ENCODE measurements at regions not wholly inside any gene's neighbourhood (a gene's known extent, or its start where the extent isn't known, plus 50 kb on each side); places are given as distances from the start of the nearest gene placed in this dataset.

DNA sequence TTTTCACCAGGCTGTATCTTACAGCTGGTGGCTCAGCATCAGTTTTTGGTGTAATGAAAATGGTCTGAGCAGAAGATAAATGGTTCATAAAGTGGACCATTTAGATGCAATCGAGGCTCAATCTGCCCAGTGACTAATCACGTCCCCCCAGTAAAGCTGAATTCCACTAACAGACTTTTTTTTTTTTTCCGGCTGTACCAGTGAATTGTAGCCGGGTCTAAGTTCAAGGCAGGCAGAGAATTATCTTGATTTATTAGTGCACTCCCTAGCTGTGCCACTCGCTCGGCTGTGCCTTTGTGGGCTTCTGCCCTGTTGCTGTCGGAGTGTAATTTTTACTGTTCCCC is 215.1 kb upstream of the POU3F3 start:
- no peak for DNase-seq

DNA sequence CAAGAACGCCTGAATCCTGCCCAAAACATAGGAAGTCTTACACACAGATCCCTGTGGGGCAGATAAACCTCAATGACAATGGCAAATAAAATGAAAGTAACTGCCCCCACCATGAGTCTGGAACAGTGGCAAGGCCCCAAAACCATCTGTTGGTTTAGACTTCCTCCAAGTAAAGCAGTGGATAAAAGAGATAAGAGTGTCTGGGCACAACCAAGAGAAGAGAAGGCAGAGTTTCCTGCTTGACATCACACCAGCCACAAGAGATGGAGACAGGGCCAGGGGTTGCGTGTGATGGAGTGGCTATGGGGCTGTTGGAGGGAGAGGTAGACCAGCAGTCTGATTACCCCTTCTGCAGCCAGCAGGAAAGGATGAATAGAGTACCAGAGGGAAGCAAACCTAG is 212.1 kb upstream of the POU3F3 start:
- DNase-seq, result no peak

DNA sequence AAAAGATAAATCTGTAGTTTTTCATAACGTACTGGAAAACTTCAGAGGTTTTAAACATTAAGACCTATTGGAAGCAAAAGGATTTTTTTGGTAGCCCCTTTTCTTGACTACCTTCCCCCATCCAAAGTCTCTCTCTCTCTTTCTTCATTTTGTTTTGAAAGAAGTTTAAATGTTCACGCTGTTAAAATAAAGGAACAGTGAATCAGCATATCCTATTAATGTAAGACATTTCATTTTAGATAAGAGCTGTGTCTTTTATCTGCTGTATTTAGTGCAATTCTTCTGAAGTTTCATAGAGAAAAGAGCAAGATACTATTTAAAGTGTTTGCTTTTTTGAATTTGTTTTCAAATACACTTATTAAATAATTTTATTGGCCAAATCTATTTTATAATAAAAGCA is 205.5 kb upstream of the POU3F3 start:
- no peak for DNase-seq

DNA sequence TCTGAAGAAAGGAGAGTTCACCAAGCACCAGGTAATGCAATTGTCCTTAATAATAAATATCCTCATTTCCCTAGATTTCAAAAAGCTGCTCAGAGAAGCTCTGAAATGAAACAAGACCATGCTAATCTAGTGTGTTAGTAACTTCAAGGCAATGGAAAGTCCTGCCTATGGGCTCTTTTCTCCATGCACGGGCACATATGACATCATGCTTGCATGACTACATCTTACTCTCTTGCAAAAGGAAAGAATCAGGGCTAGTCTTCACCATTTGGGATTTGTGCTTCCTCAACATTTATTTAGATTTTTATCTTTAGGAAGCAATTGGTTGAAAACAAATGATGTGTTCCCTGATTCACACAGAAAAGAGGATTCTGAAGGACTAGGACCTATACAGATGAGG is 204.0 kb upstream of the POU3F3 start:
- peak; percentile 14 to 29 for DNase-seq

DNA sequence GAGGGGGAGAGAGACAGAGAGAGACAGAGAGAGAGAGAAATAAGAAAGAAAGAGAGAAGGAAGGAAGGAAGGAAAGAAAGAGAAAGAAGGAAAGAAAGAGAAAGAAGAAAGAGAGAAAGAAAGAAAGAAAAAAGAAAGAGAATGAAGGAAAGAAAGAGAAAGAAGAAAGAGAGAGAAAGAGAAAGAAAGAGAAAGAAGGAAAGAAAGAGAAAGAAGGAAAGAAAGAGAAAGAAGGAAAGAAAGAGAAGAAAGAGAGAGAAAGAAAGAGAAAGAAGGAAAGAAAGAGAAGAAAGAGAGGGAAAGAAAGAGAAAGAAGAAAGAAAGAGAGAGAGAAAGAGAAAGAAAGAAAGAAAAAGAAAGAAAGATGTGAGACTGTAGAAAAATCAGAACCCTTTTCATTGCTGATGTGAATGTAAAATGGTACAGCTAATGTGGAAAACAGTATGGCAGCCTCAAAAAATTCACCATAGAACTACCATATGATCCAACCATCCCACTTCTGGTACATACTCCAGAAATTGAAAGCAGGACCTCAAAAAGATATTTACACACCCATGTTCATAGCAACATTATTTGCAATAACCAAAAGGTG is 203.4 kb upstream of the POU3F3 start:
- no peak for DNase-seq

DNA sequence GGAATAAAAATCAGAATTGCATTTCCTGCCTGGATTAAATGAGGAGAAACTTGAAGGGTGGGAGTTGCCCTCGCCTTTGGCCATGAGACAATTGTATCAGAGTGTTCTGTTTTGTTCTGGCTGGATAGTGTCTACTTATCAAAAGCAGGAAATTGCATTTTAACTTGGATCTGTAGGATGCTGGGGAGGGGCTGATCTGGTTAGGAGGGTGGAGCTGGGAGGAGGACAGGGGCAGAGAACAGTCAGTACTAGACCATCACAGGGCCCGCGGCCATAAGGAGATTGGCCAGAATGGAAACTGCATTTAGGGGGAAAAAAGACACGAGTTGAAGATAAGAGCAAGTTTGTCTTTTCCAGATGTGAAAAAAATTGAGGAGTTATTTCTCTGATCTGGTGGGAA is 199.1 kb upstream of the POU3F3 start:
- no peak for DNase-seq

DNA sequence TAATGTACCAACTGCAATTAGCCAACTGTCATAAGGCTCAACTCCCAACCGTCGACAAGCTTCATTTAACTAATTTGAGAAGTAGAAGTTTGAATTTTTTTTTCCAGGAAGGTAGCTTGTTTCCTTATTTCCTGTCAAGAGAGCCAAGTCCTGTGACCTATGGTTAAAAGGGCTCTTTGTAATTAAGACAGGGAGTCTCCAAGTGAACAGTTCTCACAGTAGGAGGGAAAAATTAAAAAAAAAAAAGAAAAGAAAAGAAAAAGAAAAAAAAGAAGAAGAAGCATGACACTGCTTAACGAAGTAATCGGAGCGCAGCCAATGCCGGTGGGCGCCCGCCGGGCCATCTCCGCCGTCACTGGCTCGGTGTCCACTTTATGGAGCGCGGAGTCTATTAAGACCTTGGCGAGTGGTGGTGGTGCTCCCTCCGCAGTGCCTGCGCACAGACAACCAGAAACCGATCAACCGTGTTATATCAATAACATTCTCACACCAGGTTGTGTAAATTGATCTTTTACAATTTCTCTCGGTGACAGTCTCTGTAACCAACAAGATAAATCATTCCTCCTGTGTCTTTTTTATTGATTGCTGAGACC is 197.2 kb upstream of the POU3F3 start:
- DNase-seq, result peak; percentile 3 to 52

DNA sequence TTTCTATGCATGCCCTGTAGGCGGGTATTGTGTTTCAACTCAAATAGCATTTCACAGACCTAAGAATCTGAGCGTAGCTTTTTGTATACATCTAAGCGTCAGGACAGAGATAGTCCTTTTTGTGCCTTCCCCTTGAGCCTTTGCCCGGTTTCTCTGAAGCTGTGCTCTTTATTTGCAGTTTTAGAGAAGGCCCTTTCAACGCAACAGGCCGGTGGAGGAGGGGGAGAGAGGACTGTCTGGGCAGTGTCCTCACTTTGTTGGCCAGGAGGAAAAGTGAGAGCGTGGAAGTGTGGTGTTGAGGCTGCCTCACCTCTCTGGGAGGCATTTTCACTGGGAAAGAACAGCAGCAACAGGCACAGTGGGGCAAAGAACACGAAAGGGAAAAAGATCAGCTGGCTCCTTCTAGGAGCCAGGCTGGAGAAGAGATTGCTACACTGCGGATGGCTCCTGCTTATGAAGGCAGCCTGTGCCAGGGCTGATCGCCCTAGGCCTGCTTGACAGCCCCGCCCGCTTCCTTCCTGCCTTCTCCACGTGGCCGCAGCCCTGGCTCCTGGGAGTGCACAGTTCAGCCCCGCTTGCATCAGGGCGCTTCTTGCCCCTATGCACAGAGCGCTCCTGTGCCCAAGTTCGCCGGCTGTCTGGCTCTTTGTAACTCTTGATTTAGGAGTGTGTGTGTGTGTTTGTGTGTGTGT is 195.6 kb upstream of the POU3F3 start:
- DNase-seq, result peak; percentile 67 to 74

DNA sequence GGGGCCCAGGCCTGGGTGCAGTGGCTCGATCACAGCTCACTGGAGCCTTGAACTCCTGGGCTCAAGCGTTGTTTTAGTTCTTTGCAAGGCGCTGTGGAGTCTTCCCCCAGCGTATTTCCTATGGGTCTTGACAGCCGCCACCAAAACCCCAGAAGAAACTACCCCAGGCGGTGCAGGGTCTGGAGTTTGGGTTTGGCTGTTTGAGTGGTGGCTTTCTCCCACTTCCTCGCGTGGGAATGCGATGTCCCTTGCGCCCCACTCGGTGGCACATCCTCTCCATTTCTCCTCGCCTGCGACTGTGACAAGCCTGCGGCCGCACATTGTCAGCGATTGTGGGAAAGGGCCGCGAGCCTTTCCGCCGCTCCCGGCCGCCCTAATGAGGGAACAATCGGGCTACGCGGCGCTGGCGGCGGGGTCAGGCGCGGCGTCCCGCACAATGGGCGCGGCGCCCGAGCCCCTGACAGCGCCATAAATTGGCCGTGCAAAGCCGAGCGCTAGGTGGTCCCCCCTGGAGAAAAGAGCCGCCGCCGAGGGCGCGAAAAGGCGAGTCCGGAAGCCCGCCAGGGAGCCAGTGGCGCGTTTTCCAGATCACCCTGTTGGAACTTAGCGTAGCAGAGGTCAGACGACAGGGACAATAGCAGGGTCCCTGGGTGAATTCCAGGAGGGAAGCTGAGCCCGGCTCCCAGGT is 194.9 kb upstream of the POU3F3 start:
- DNase-seq, result peak in 1 of 2 donors; percentile 2

DNA sequence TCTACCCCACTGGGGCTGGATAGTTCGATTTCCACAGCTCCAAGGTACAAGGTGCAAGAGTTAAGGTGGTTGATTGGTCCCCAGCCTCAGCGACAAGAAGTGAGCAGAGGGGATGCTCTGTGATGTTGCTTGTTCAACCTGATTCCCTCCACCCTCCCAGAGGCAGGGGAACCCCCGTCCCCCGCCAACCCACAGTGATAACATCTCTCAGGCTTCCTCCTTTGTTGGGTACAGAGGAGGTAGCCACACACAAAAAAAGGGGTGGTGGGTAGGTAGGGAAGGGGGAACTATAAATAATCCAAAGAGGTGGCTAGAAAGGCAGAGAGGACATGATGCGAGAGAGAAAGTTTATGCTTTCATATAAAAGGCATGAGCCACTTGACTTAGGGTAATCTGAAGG is 192.9 kb upstream of the POU3F3 start:
- DNase-seq, result no peak

DNA sequence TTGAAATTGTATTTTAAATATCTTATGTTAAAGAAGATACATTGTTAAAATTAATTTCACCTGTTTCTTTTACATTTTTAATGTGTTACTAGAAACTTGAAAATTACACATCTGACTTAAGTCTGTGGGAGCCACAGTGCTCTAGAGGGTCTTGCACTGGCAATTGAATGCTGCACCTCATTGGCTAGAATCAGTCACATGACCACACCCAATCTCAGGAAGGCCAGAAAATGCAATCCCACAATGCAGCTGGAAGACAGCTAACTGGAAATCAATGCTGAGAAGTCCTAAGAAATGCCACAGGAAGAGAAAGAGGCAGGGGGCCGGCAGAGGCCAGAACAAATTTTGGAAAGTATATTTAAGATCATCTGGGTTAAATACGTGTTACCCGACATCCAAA is 189.2 kb upstream of the POU3F3 start:
- DNase-seq, result no peak

DNA sequence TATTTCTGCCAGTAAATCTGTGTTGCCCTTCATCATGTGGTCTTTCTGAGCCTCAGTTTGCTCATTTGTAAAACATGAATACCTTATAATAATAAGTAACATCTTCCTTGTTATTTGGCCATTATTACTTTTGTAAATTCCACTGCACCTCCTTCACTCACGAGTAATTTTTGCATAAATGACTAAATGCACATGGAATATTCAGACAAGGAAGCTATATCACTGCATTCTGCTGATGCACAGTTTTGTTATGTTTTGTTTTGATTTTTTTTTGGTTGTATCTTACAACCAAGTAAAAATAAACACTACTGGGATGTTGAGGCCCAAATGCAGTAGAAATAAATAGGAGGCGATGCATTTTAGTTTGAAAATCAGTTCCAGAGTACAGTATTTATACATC is 185.3 kb upstream of the POU3F3 start:
- DNase-seq, result no peak

DNA sequence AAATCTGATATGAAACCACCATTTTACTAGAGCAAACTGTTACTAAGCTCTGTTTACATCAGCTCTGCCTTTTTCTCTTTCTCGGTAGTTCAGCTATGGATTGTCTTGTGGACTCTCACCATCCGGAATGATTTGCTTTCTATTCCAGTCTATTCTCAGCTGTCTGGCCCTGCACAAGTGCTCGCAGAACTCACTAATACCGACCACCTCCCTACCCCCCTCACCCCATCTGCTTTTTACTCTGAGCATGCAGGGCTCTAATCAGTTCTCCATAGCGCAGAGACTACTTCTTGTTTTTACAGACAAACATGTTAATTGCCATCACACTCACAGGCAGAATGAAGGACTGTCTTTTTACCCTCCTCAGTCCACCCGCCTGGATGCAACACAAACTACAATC is 180.7 kb upstream of the POU3F3 start:
- no peak for DNase-seq

DNA sequence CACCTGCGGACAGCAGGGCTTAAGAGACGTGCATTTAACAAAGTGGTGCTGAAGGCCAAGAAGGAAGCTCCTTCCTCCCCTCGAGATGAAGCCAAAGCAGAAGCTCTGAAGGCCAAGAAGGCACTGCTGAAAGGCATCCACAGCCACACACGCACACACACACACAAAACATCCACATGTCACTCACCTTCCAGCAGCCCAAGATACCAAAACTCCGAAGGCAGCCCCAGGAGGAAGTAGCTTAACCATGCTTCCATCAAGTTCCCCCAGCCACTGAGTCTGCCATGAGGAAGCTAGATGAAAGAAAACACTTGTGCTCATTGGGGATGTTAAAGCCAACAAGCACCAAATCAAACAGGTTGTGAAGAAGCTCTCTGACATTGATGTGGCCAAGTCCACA is 175.7 kb upstream of the POU3F3 start:
- DNase-seq, result peak; percentile 4 to 27

DNA sequence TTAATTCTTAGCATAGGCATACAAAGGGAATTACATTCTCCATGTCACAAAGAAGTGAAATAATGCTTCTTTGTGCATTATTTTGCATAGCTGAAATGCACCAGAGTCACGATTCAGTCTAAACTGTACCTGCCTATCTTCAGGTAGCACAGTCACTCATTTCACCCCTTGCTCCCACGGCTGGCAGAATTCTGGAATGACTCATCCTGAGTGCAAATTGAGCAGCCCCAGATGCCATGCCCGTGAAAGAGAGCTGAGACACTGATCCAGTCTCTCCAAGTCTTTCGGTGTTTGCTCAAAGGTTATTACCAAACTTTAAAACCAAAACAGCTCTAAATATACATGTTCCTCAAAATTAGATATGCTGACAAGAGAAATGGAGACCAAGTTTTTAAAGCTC is 168.3 kb upstream of the POU3F3 start:
- DNase-seq, result no peak

DNA sequence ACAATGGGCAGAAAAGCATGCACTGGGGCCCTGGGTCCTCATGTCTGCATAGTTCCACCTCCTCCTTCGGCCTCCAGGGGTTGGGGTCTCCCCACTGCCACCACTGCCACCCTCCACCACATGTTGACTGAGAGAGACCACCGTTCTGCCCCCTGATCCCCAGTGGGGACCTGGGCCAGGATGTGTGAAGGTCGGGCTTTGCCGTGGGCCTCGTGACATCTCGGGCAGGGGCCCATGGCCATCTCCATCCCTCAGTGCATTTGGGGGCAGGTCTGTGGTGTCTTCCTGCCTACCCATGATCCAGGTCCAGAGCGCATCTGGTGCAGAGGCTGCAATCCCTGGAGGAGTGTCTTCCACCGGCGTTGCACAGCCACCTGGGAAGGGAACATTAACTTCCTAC is 166.8 kb upstream of the POU3F3 start:
- DNase-seq, result no peak

DNA sequence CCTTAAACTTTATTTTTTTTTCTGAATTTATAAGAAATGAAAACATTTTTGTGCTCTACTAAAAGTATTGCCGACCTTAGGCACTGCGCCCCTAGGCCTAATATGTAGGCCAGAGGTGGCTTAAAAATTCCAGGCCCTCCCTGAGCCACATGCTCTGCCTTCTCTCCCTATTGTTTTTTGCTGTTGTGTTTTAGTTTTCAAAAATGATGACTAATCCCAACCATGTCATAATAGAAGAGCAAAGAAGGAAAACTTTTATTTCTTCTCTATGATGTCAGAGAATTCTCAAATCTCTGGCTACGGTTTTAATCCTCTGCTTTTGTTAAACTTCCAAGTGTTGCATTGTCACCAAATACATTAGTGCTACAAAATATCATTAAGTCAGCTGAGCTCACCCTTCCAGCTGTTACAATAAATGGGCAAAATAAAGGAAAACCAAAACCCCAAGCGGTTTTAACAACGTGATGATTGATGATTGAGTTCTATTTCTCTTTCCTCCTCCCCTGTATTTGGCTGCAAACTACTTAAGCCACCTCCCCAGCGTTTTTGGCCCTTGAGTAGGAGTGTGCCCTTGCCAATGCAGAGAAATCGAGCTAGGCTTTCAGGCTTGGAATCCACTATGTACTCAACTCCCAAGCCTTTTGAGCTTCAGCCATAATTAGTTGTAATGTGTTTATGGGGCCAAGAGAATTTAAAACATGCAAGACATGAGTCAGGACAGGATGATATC is 163.5 kb upstream of the POU3F3 start:
- no peak for DNase-seq

DNA sequence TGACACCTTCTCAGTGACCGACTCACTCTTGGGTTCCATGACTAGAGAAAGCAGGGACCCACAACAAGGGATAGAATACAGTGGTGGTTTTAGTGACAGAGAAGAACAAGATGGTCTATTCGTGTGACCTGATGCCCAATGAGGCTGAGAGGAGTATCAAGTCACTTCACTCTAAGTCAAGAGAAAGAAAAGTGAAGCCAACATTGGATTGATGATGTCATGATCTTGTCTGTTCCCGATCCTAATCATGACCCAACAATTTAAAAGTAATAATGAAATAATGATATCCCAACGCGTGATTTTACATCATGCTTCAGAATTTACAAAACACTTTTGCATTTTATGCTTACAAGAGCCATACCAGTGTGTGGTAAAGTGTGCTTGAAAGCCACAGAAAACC is 155.6 kb upstream of the POU3F3 start:
- DNase-seq, result no peak

DNA sequence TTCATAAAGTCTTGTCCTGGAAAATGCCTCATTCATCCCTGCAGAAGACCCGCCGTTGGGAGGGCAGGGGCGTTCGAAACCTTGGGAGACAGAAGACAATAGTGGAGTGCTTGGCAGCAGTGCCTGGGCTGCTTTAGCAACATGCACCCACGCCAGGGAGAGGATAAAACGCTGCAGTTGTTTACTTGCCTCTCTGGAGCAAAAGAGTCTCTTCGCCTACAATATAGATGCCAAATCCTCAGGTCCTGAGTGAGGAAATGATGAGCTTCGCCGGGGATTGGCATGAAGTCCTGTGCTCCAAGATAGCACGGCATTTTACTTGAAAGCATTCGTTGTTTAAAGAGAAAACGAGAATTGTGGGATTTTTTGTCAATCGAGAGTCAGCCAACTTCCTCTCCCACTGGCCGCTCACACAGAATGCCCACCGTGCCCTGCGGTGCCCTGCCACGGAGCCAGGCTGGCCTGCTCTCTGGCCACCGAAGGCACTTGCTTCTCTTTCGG is 152.5 kb upstream of the POU3F3 start:
- no peak for DNase-seq

DNA sequence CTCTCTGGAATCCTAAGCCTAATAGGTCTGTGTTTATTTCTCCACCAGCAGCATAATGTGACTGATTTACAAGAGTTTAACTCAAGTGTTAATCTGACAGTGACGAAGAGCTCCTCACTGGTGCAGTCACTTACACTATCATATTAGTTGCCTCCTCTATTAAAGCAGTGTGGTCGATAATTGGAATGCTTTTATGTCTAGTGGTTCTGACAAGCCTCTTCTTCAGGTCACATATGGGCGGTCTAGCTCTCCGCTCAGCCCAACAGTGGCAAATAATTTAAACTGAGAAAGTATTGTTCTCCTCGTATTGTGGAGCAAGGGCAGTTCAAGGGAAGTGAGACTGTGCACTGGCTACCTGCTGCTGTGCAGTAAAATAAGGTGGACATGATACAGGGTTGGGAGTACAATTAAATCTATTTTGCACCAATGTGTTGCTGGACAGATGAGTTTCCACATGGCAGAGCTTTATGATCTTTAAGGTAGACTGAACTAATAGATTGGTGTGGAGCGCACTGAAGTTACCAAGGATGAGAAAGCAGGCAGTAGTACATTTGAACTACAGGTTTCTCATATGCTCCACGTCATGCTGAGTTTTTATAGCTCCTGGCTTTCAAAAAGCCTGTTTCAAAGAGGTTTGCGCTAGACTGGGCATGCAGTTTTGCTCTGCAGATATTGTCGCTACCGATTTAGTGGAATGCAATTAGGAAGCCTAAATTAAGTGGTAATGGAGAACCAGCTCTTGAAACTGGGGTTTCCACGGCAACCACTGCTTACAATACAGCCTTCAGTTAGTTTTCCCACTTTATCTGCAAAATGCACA is 151.7 kb upstream of the POU3F3 start:
- DNase-seq, result no peak

DNA sequence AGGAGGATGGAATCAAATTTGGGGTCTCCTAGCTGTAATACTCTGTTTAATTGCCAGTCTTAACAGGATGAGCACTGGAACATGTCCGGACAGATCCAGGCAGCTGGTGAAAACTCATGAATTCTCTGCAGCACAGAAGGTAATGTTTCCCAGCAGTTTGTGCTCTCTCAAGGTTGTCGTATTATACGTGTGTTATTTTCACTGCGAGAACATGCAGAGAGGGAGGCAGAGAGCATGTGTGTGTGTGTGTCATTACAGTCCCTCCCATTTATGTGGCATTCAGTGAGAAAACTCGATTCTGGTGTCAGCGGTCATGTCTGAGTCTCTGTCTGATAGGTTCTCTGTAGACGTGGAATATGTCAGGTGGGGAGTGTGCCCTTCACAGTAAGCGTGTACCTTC is 150.2 kb upstream of the POU3F3 start:
- DNase-seq, result no peak

All from inflammatory macrophage (primary cell).